ENCODE measurements at regions not wholly inside any gene's neighbourhood (a gene's known extent, or its start where the extent isn't known, plus 50 kb on each side); places are given as distances from the start of the nearest gene placed in this dataset.
"Not testable (repeated sequence)": the region's sequence is repeated elsewhere in the genome, so short reads cannot be mapped to it uniquely, and the experiment has no call there.

GRCh38 chr11:15300341-15300740 is 185.6 kb downstream of the INSC start:
- no peak for DNase-seq

GRCh38 chr11:15307619-15308024 is 192.9 kb downstream of the INSC start:
- DNase-seq: no peak

GRCh38 chr11:15308840-15309239 is 194.1 kb downstream of the INSC start:
- DNase-seq: no peak

- DNase-seq: no peak
These were observed 194.6 kb downstream of the INSC start for GRCh38 chr11:15309296-15309695.

GRCh38 chr11:15313862-15314261 is 199.1 kb downstream of the INSC start:
- DNase-seq: no peak

- no peak for DNase-seq
These were observed 204.1 kb downstream of the INSC start for GRCh38 chr11:15318814-15319213.

GRCh38 chr11:15326520-15326919 is 211.8 kb downstream of the INSC start:
- DNase-seq: no peak

GRCh38 chr11:15327786-15328231 is 213.1 kb downstream of the INSC start:
- no peak for DNase-seq

- no peak for DNase-seq
These were observed 218.7 kb downstream of the INSC start for GRCh38 chr11:15333407-15333806.

- DNase-seq: no peak
These were observed 220.0 kb downstream of the INSC start for GRCh38 chr11:15334766-15335165.

GRCh38 chr11:15336021-15336420 is 221.3 kb downstream of the INSC start:
- no peak for DNase-seq

- DNase-seq: no peak
These were observed 224.6 kb downstream of the INSC start for GRCh38 chr11:15339302-15339701.

GRCh38 chr11:15341587-15341986 is 226.9 kb downstream of the INSC start:
- no peak for DNase-seq

- DNase-seq: no peak
These were observed 227.4 kb downstream of the INSC start for GRCh38 chr11:15342163-15342562.

GRCh38 chr11:15346907-15347306 is 232.2 kb downstream of the INSC start:
- no peak for DNase-seq

- no peak for DNase-seq
These were observed 233.4 kb downstream of the INSC start for GRCh38 chr11:15347969-15348734.

GRCh38 chr11:15349413-15349812 is 234.7 kb downstream of the INSC start:
- no peak for DNase-seq

- no peak for DNase-seq
These were observed 246.6 kb downstream of the INSC start for GRCh38 chr11:15361316-15361715.

- DNase-seq: not testable (repeated sequence)
These were observed 250.6 kb downstream of the INSC start for GRCh38 chr11:15365286-15365685.

GRCh38 chr11:15367695-15368094 is 253.0 kb downstream of the INSC start:
- DNase-seq: no peak

- no peak for DNase-seq
These were observed 255.9 kb downstream of the INSC start for GRCh38 chr11:15370495-15371147.

- DNase-seq: no peak
These were observed 256.8 kb downstream of the INSC start for GRCh38 chr11:15371533-15371932.

GRCh38 chr11:15374418-15374817 is 259.7 kb downstream of the INSC start:
- DNase-seq: no peak

- no peak for DNase-seq
These were observed 264.2 kb downstream of the INSC start for GRCh38 chr11:15378941-15379340.

- no peak for DNase-seq
These were observed 264.8 kb downstream of the INSC start for GRCh38 chr11:15379483-15379882.

Measured in NCI-H1436 treated with DMSO at 0.1 percent for 48 hours (cell line).